GM21825 (cell line): ENCODE measurements at regions not wholly inside any gene's neighbourhood (a gene's known extent, or its start where the extent isn't known, plus 50 kb on each side); places are given as distances from the start of the nearest gene placed in this dataset.

Experiments
- ATAC-seq: cut with Tn5 transposase; IDR thresholded peaks from one replicate; pipeline ENCODE4 v1.9.1; 2021; ENCODE audit warnings: mild to moderate bottlenecking, moderate library complexity; ENCODE audit not compliant: unreplicated experiment

DNA sequence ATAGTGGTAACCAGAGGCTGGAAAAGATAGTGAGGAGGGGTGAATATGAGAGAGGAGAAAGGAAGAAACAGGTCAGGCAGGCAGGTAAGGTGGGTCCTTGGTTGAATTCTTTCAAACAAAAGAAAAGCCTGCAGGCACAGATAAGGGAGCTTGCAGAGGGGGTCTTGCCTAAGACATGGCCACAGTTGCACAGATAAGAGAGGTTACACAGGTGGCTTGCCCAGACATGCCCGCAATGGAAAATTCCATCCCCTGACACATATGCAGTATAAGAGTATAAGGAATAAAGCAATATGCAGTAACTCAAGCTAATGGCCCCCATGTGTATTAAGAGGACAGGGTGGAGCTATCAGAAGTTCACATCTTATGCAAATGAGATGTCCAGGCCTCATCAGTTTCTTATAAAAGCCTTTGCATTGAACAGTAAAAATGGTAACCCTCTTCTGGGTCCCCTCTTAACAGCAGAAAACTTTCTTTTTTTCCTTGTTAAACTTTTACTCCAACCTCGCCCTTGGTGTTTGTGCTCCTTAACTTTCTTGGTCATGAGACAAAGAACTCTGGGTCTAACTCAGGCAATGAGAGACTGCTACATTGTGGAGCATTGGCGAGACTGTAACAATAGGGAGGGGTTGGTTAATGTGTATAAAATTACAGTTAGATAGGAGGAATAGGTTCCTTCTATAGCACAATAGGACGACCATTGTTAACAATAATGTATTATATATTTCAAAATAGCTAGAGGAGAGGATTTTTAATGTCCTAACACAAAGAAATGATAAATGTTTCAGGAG lies 764.6 kb downstream of the TSN start:
- ATAC-seq, result no peak

GRCh38 chr2:122523143-122523542 lies 767.7 kb downstream of the TSN start:
- no peak for ATAC-seq

GRCh38 chr2:122523981-122524380 lies 768.5 kb downstream of the TSN start:
- ATAC-seq, result no peak

- ATAC-seq, result no peak
Observed at GRCh38 chr2:122525336-122525735, 769.9 kb downstream of the TSN start.

DNA sequence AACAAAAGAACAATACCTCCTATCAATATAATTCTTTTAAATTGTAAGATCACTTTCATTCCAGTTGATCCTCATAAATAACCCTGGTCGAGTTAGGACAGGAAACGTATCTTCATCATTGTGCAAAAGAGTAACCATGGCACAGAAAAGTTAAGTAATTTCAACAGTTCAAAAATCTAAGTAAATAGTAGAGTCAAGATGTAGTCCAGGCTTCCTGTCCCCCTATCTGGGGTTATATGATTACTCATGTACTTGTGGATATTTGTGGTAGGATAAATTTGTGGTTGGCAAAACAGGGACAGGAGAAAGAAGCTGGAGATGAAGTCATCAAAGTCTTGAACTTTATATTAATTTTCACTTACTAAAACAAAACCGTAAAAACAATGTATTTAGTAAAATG lies 772.6 kb downstream of the TSN start:
- no peak for ATAC-seq

DNA sequence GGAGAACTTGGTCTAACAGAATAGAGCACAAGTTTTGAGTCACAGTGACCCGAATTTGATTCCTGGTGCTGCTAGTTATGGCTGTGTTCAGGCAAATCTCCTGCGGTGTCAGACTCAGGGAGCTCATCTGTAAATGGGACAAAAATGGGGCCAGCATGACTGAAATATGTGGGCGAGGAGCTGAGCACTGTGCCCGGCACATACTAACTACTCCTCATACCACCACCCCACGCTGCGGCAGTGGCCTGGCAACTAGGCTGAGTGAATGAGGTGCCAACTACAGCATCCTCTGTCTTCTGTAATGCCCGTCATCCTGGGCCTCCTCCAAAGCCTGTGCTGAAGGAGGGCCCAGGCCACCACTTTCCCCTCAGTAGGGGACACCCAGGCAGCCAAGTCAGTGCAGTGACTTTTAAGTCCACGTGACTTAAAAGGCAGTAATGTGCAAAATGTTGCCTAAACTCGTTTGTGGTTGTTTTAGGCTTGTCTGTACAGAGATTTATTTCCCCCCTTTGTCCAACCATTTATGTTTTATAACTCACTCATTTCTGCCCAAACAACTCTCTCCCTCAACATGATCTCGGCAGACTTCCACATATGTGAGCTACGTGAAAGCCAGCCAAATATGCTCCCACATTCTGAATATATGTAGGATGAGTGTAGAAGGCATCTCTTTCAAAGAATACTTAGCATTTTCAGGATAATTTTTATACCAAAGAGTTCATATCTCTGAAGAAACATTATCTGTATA lies 773.7 kb downstream of the TSN start:
- ATAC-seq, result no peak

GRCh38 chr2:122530814-122531213 lies 775.4 kb downstream of the TSN start:
- ATAC-seq, result no peak

DNA sequence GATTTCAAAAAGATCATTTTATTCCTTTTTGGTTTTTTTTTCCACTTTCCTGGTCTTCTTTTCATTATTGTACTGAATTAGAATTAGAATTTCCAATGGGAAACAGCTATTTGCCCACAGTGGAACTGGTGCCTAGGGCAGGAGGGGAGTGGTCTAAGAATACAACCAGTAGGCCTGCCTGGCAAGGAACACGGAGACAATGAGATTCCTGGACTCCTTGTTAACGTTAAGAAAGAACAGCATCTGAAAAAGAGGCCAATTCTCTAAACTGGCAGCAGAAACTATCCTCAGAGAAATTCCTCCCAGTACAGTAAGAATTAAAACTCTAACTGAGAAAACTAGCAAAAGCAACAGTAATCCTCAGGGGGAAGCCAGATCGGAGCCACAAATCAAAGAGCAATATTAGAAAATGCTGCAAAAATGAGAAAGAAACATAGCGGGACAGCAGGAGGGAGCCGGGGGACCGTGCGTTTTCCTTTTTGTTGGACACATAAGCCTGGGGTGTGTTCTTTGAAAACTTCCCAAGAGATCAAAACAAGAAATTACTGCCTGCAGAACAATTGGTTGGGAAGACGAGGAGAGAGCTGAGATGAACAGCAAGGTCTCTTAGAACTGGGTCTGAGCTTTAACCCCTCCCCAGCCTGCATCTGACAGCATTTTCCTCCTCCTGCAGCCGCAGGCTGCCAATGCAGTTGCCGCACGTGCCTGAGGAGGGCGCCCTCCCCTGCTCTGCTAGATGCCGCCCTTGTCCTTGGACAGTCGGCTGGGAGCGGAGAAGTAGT lies 776.0 kb downstream of the TSN start:
- ATAC-seq, result no peak

- no peak for ATAC-seq
Observed at GRCh38 chr2:122532072-122532344, 776.6 kb downstream of the TSN start.

- no peak for ATAC-seq
Observed at GRCh38 chr2:122532481-122532880, 777.0 kb downstream of the TSN start.

GRCh38 chr2:122535960-122536505 lies 780.6 kb downstream of the TSN start:
- no peak for ATAC-seq

- ATAC-seq, result no peak
Observed at GRCh38 chr2:122539311-122539710, 783.9 kb downstream of the TSN start.

DNA sequence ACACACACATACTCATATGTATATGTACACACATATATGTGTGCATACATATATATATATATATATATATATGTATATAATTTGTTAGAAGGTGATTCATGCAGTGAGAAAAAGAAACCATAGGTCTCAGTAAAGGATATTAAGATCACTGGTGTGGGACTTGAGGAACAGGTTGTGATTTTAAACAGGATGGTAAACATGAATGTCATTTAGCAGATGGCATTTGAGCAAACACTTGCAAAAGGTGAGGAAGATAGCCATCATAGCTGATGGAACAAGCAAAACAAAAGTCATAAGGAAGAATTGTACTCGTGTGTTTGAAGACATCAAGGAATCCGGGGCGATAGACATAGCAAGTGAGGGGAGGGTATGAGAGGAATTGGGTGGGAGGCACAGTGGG lies 784.5 kb downstream of the TSN start:
- no peak for ATAC-seq

GRCh38 chr2:122542236-122542635 lies 786.8 kb downstream of the TSN start:
- no peak for ATAC-seq

- no peak for ATAC-seq
Observed at GRCh38 chr2:122542646-122543045, 787.2 kb downstream of the TSN start.

DNA sequence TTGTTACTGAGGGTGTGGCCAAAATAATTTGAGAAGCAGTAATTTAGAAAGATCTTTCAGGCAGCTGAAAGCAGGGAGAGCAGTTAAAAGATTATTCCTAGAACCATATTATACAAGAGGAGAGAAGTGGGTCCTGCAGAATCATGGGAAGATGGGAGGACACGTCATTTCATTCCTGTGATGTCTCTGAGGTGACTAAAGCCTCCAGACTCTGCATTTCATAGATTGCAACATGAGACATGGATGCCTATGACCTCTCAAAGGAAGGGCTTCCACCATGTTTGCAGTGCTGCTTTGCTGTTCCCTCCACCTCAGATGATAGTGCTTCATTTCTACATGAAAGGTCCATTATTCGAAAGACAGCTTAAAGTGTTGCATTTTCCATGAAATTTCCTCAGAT lies 788.4 kb downstream of the TSN start:
- ATAC-seq, result no peak

DNA sequence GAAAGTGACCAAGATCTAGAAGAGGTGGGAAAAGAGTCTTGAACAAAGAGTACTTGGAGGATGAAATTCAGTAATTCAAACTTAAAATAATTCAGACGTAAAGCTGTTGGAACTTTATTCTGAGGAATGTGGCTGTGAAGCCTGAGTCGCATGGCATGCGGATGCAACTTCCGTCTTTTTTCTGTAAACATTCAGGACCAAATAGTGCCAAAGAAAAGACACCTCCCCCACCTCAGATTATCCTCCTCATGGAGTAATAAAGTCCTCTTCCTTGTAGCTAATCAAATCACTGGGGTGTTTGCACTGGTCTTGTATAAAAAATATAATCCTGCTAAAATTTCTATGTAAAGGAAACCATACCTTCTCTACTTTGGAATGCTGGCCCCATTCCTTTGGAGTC lies 790.4 kb downstream of the TSN start:
- no peak for ATAC-seq

- no peak for ATAC-seq
Observed at GRCh38 chr2:122562775-122563174, 807.3 kb downstream of the TSN start.

GRCh38 chr2:122563781-122564180 lies 808.3 kb downstream of the TSN start:
- ATAC-seq, result no peak

- ATAC-seq, result no peak
Observed at GRCh38 chr2:122564843-122565242, 809.4 kb downstream of the TSN start.

- no peak for ATAC-seq
Observed at GRCh38 chr2:122565364-122565763, 809.9 kb downstream of the TSN start.

- ATAC-seq, result no peak
Observed at GRCh38 chr2:122570641-122571040, 815.2 kb downstream of the TSN start.
